ENCODE measurements at regions not wholly inside any gene's neighbourhood (a gene's known extent, or its start where the extent isn't known, plus 50 kb on each side); places are given as distances from the start of the nearest gene placed in this dataset.

DNA sequence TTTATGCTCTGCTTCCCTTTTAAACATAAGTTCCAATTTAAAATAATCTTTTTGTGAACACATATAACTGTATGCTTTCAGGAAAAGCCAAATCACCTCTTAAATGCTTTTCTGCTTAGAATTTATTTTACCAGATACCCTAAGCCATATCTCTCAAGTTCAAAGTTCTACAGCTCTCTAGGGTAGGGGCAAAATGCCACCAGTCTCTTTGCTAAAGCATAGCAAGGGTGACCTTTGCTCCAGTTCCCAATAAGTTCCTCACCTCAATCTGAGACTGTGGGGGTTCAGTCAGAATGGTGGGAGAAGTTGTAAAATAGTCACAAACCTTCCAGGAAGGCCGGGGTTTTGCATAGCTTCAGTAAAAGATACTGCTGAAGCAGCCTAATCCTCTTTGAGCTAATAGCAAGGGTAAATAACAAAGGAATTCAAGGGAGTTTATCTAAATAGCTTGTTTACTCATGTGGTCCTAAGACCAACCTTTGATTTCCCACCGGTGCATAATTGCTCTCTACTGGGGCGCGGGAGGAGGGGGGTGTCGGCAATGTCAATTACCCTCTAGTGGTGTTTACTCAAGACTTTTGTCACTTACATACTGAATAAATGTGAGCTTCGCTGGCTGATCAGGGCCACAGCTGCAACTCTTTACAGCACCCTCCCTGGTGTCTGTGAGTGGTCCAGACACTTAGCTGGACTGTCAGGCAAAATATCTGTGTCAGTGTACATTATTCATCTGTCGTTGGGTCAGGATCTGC is 1376.2 kb downstream of the NCAM2 start:
- TF ChIP-seq, protein P1, sequence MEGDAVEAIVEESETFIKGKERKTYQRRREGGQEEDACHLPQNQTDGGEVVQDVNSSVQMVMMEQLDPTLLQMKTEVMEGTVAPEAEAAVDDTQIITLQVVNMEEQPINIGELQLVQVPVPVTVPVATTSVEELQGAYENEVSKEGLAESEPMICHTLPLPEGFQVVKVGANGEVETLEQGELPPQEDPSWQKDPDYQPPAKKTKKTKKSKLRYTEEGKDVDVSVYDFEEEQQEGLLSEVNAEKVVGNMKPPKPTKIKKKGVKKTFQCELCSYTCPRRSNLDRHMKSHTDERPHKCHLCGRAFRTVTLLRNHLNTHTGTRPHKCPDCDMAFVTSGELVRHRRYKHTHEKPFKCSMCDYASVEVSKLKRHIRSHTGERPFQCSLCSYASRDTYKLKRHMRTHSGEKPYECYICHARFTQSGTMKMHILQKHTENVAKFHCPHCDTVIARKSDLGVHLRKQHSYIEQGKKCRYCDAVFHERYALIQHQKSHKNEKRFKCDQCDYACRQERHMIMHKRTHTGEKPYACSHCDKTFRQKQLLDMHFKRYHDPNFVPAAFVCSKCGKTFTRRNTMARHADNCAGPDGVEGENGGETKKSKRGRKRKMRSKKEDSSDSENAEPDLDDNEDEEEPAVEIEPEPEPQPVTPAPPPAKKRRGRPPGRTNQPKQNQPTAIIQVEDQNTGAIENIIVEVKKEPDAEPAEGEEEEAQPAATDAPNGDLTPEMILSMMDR (IDR thresholded peaks at IDR 0.05): no peak
- TF ChIP-seq ZC3H11A (IDR thresholded peaks at IDR 0.05): no peak
- TF ChIP-seq POLR2A (IDR thresholded peaks at IDR 0.05; ENCODE audit: low read length): no peak
- no peak for TF ChIP-seq CEBPB (IDR thresholded peaks at IDR 0.05)
- TF ChIP-seq ZFP36 (IDR thresholded peaks at IDR 0.05; ENCODE audit: borderline replicate concordance, partially characterized antibody): no peak
- TF ChIP-seq EHMT2 (IDR thresholded peaks at IDR 0.05; ENCODE audit: low read depth): no peak
- TF ChIP-seq SREBF2 (IDR thresholded peaks at IDR 0.05): no peak
- TF ChIP-seq CHD2 (IDR thresholded peaks at IDR 0.05; ENCODE audit: low read length, partially characterized antibody): no peak
